ENCODE measurements at regions not wholly inside any gene's neighbourhood (a gene's known extent, or its start where the extent isn't known, plus 50 kb on each side); places are given as distances from the start of the nearest gene placed in this dataset.
A peak's percentile ranks its signal among the peaks of the same experiment; 100 is the strongest.

DNA sequence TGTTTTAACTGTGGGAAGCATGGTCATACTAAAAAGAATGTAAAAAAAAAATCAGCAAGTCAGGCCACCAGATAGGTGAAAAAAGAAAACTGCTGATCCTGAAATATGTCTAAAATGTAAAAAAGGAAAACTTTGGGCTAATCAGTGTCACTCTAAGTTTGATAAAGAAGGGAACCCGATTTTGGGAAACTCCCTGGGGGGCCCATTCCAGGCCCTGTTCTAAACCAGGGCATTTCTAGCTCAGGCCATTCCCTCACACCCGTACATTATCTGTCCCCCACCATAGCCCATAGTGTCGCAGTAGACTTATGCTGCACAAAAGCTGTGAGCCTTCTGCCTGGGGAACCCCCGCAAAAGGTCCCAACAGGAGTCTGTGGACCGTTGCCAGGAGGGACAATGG, 1219.1 kb upstream of the TPTE start:
- DNase-seq, result peak in 1 of 2 donors; percentile 14

All from stimulated activated CD4-positive, alpha-beta T cell treated with anti-CD3 and anti-CD28 coated beads, Interleukin-2, amount 100 ng/mL, for 24 hours (primary cell).